ENCODE measurements at regions not wholly inside any gene's neighbourhood (a gene's known extent, or its start where the extent isn't known, plus 50 kb on each side); places are given as distances from the start of the nearest gene placed in this dataset.

DNA sequence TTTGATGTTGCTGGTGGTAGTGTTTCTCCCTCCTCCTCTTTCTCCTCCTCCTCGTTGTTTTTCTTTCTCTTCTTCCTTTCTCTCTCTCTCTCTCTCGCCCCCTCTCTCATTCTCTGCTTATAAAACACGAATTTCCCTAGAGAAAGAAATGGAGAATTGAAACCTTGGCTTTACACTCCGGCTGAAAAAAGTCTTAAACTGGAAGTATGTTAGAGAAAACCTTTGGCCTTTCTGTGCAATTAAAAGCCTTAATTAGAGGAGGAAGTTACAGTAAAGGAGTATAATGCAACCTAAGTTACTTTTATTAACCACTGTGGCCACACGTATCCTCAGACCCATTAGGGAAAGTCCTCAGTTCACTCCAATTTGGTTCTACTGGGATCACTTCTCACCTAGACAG lies 501.7 kb upstream of the SORCS1 start:
- DNase-seq (ENCODE audit: low read depth): no peak
- TF ChIP-seq, protein P1, sequence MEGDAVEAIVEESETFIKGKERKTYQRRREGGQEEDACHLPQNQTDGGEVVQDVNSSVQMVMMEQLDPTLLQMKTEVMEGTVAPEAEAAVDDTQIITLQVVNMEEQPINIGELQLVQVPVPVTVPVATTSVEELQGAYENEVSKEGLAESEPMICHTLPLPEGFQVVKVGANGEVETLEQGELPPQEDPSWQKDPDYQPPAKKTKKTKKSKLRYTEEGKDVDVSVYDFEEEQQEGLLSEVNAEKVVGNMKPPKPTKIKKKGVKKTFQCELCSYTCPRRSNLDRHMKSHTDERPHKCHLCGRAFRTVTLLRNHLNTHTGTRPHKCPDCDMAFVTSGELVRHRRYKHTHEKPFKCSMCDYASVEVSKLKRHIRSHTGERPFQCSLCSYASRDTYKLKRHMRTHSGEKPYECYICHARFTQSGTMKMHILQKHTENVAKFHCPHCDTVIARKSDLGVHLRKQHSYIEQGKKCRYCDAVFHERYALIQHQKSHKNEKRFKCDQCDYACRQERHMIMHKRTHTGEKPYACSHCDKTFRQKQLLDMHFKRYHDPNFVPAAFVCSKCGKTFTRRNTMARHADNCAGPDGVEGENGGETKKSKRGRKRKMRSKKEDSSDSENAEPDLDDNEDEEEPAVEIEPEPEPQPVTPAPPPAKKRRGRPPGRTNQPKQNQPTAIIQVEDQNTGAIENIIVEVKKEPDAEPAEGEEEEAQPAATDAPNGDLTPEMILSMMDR (IDR thresholded peaks at IDR 0.05; ENCODE audit: insufficient read depth, low read depth, low read length): no peak
- H3K4me3 ChIP-seq (ENCODE audit: low read depth, low read length): no peak overlapping the region

GRCh38 chr10:107665459-107665858 lies 501.0 kb upstream of the SORCS1 start:
- DNase-seq (ENCODE audit: low read depth): no peak
- H3K4me3 ChIP-seq (ENCODE audit: low read depth, low read length): no peak overlapping the region
- TF ChIP-seq, protein P1 (IDR thresholded peaks at IDR 0.05; ENCODE audit: insufficient read depth, low read depth, low read length): no peak

GRCh38 chr10:107657851-107658250 lies 493.3 kb upstream of the SORCS1 start:
- no peak for DNase-seq (ENCODE audit: low read depth)
- no peak overlapping the region for H3K4me3 ChIP-seq (ENCODE audit: low read depth, low read length)
- TF ChIP-seq, protein P1 (IDR thresholded peaks at IDR 0.05; ENCODE audit: insufficient read depth, low read depth, low read length): no peak

DNA sequence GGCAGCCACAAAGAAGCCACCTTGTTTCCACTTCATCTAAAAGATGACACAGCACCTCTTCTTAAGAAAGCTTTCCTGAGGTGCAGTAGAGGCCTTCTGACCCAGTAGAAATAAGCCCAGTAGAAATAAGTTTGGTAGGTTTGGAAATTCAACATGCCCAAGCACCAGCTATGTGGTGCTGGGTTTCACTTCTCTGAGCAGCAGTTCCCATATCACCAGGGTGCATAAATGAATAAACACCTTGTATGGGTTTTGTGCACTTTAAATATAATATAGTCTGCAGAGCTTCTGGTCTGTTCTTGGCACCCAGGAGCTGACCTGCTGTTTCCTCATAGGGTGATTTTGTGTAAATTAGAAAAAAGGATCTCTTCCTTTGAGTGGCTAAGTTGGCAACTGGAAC lies 492.4 kb upstream of the SORCS1 start:
- H3K4me3 ChIP-seq (ENCODE audit: low read depth, low read length): no peak overlapping the region
- TF ChIP-seq, protein P1 (IDR thresholded peaks at IDR 0.05; ENCODE audit: insufficient read depth, low read depth, low read length): no peak
- DNase-seq (ENCODE audit: low read depth): no peak

GRCh38 chr10:107653832-107654287 lies 489.4 kb upstream of the SORCS1 start:
- TF ChIP-seq, protein P1 (IDR thresholded peaks at IDR 0.05; ENCODE audit: insufficient read depth, low read depth, low read length): no peak
- DNase-seq (ENCODE audit: low read depth): peak; percentile 49
- H3K4me3 ChIP-seq (ENCODE audit: low read depth, low read length): peak overlapping the region; percentile 21

- no peak for DNase-seq (ENCODE audit: low read depth)
- TF ChIP-seq, protein P1 (IDR thresholded peaks at IDR 0.05; ENCODE audit: insufficient read depth, low read depth, low read length): no peak
- no peak overlapping the region for H3K4me3 ChIP-seq (ENCODE audit: low read depth, low read length)
Observed at GRCh38 chr10:107650939-107651338, 486.4 kb upstream of the SORCS1 start.

GRCh38 chr10:107649249-107649648 lies 484.7 kb upstream of the SORCS1 start:
- no peak for DNase-seq (ENCODE audit: low read depth)
- H3K4me3 ChIP-seq (ENCODE audit: low read depth, low read length): no peak overlapping the region
- TF ChIP-seq, protein P1 (IDR thresholded peaks at IDR 0.05; ENCODE audit: insufficient read depth, low read depth, low read length): no peak

Measured in fibroblast of villous mesenchyme (primary cell).